Limb (tissue), 2 donors: ENCODE measurements at regions not wholly inside any gene's neighbourhood (a gene's known extent, or its start where the extent isn't known, plus 50 kb on each side); places are given as distances from the start of the nearest gene placed in this dataset.

Experiments
- DNase-seq, 2 donors: peaks; one replicate each; pipeline ENCODE4 v3.0.0-alpha.2; 2016; ENCODE audit errors: extremely low spot score in 2 of 2

DNA sequence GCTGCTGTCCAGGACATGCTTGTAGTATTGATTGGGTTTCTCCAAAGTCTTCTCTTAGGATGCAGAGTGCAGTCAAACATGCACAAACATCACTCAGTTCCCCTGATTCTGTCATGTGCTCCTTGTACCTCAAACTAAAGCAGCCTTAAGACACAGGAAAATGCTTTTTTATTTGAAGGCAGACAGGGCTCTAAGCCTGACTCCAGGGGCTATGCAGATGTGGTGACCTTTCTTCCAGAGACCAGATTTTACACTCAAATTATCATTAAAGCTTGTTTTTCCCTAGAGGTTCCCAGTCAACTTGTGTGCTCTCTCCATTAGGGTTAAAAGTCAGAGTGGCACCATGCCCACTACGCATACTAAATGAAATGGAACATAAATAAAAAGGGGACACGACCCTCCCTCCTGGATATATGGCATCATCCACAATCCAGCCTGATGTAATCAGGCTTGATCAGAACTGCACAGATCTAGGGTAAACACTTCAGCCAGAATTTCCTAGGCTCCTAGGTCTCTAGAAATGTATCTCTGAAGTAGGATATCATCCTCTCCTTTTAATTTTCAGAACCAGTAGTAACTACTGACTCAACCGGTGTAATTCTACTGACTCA is 771.1 kb downstream of the NR2F1-AS1 start:
- DNase-seq: no peak

DNA sequence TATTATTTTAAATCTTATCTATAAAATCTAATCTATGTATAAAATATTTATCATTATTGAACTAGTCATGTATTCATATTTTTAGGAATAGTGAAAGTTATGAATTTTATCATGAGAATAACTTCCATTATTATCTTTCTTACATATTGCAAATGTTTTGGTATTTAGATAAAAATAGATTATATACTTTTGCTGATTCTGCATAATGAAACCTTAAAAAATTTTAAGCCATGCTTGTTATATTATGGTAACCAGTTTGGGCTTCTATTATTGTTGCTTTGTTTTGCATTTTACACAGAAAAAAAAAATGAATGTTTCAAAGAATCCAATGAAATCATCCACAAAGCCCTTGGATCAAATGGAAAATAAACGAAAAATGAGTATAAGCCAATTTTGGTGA is 772.5 kb downstream of the NR2F1-AS1 start:
- DNase-seq: no peak

DNA sequence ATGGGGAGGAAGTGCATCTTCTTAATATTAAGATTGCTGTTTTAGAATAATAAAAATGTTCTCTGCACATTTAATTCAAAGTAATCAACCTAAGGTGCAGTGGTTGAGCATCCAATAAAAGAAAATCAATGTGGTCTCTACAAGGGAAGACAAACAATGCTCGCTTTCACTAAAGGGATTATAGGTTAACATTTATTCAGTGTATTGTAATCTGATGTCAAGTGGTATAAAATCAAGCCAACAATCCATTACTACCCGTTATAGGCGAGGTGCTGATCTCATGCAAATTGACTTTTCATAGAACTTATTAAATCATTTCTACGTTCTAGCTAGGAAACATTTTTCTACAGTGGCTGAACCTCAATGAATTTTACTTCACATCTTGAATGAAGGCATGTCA is 773.9 kb downstream of the NR2F1-AS1 start:
- DNase-seq: no peak

GRCh38 chr5:92805446-92805845 is 775.6 kb downstream of the NR2F1-AS1 start:
- DNase-seq: no peak

DNA sequence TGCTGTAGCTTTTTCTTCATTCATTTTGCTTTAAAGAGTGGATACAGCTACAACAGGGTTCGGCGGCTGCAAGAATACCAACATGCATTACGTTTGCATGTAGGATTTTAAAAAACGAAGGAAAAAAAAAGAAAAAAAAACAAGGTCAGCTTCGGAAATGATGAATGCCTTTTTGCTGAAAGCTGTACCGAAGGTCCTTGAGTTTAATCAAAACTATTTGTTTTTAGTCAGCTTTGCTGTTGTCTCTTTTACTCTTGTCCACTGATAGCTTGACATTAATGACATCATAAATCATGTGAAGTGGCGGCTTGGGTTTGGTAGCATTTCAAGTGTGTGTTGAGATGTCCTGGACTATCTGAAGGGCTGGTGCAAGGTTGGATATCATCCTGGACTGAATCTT is 779.1 kb downstream of the NR2F1-AS1 start:
- DNase-seq: no peak

DNA sequence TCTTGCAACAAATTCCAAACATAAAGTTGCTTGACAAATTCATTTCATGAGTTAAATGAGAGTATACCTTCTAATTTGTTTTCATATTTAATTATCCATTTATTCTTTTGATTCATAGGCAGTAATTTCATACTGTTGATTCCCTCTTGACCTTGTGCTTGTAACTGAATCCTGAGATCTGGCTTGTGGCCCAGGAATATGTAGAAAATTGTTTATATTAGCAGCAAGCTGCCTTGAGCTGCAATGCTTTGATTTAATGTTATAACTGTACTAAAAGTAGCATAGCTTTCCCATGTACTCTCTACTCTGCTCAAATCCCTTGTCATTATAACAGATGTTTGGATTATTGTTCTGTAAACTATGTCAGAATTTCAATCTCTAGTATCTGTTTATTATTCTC is 780.7 kb downstream of the NR2F1-AS1 start:
- DNase-seq: peak in 1 of 2 donors; percentile 72

DNA sequence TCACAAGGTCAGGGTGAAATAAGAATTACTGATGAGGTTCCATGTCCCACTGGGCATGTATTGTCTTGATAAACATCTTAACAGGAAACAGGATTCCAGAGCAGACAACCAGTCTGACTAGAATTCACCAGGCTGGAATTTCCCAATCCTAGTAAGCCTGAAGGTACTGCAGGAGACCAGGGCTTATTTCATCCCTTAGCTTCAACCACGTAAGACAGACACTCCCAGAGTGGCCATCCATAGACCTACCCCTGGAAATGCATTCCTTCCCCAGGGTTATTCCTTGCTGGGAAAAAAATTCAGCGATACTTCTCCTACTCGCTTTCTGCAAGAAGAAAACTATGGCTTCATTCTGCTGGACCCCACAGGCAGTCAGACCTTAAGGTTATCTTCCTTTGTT is 785.4 kb downstream of the NR2F1-AS1 start:
- DNase-seq: no peak

DNA sequence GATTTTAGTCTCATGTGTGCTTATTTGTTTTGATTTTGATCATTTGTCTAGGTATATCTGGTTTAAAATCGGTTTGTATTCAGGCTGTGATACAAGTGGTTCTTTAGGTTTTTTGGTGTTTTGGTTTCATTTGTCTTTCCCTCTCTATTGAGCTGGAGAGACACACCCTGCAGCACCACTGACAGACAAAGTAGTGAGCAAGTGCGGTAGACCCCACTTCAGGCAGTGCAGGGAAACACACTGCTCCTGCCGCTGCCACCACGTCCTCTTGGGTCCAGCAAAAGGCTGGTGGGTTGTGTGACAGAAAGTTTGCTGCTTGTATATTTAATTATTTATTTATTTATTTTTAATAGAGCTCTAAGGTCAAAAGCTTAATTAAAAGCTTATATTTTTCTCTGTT is 801.0 kb downstream of the NR2F1-AS1 start:
- no peak for DNase-seq

- DNase-seq: no peak
Observed at GRCh38 chr5:92779536-92779935, 801.5 kb downstream of the NR2F1-AS1 start.

GRCh38 chr5:92778261-92778660 is 802.8 kb downstream of the NR2F1-AS1 start:
- no peak for DNase-seq

- no peak for DNase-seq
Observed at GRCh38 chr5:92777421-92777820, 803.6 kb downstream of the NR2F1-AS1 start.

DNA sequence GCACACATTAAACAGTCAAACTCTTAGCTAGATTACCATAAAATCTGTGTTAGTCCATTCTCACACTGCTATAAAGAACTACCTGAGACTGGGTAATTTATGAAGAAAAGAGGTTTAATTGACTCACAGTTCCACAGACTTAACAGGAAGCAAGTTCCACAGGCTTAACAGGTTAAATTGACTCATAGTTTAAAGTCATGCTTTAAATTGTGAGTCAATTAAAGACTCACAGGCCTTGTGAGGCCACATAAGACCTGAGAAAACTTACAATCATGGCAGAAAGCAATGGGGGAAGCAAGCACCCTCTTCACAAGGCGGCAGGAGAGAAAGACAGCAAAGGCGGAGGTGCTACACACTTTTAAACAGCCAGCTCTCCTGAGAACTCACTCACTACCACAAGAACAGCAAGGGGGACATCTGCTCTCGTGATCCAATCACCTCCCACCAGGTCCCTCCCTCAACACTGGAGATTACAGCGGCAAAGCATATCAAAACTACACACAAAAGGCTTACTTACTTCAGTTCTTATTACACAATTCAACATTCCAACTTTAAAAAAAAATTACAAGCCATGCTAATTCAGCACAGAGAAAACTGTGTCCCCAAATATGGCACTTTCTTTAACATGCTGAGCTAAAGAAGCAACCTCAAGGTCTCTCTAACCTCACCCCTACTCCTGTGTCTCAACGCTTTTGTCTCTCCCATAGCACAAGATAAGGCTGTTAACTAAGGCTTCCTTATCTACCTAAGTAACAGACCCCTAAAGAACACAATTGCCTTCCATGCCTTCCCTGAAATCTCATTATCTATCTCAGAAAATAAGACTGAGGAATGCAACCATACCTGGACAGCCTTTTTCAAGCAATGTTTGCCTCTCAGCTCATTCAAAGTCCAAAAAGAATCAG is 805.1 kb downstream of the NR2F1-AS1 start:
- no peak for DNase-seq

GRCh38 chr5:92769978-92770377 is 811.0 kb downstream of the NR2F1-AS1 start:
- DNase-seq: no peak

GRCh38 chr5:92761585-92761984 is 819.4 kb downstream of the NR2F1-AS1 start:
- DNase-seq: no peak

DNA sequence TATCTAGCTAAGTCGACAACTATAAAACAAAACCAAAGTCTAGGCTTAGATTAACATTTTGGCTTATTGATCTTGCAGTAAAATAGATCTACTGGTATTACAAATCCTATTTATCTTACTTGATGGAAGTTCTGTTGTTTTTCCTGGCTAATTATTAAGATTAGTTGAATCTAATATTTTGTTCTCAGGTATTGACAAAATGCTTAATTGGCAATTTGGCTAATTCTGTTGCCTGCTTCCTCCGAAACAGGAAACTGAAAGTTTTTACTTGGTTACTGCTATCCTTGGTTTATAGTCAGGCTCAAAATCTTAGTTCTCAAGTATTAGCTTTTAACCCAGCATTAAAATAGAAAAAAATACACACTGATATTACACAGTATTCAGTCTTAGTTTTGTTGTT is 820.5 kb downstream of the NR2F1-AS1 start:
- no peak for DNase-seq

- DNase-seq: no peak
Observed at GRCh38 chr5:92758552-92758951, 822.5 kb downstream of the NR2F1-AS1 start.

- DNase-seq: no peak
Observed at GRCh38 chr5:92749943-92750342, 831.1 kb downstream of the NR2F1-AS1 start.

DNA sequence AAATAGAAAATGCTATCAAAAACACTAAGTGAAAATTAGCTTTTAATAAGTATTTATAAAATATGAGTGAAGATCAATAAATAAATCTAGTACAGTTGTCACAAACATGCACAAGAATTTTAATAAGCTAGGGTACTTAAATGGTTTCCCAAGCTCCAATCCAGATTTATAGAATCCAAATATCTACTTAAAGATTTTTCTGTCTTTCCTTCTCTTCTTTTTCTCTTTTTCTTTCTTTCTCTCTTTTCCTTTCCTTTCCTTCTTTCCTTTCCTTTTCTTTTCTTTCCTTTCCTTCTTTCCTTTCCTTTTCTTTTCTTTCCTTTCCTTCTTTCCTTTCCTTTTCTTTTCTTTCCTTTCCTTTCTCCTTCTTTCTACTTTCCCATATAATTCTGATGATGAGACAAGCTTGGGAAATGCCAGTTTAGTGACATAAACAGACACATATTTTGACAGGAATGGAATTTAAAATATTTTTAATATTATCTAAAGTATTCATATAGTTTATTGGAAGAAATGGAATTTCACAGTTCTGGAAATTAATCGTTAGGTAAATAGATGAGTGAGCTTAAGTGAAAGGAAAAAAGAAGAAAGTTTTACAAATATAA is 832.8 kb downstream of the NR2F1-AS1 start:
- DNase-seq: no peak

DNA sequence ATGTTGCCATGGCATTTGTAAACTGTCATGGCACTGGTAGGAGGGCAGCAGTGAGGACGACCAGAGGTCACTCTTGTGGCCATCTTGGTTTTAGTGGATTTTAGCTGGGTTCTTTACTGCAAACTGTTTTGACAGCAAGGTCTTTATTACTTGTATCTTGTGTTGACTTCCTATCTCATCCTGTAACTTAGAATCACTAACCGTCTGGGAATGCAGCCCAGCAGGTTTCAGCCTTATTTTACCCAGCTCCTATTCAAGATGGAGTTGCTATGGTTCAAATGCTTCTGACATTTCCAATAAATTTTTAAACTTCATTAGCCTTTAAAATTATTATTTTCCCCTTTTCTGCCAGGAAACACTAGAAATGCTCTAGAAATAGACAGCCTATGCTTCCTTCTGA is 839.1 kb downstream of the NR2F1-AS1 start:
- DNase-seq: no peak

DNA sequence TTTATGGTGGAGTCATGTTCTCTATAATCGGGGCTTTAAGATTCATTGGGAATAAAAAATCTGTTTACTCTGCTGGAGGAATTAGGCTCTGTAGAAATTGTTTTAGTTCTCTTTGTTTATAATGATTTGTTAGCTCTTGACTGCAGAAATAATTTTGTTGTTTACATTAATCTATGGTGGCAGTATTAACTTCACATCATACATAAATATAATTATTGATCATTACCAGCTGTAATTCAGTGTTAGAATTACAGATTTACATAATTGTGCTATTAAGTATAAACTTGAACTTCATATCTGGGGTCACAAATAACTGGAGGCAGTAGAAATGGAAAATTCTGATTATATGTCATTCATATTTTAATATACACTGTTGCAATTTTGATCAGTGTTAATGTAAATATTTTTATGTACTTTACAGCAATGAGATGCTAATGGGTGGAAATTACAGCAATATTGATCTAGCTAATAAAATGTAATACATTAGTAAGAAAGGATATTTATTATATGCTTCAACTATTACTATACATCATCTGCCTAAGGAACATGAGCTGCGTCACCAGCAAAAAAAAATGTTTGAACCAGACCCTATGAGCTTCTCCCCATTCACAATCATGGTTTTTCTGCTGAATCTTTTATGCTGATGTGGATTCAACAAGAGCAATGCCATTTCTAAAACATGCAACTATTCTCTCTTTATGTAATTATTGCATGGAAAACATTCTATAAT is 846.6 kb downstream of the NR2F1-AS1 start:
- no peak for DNase-seq

DNA sequence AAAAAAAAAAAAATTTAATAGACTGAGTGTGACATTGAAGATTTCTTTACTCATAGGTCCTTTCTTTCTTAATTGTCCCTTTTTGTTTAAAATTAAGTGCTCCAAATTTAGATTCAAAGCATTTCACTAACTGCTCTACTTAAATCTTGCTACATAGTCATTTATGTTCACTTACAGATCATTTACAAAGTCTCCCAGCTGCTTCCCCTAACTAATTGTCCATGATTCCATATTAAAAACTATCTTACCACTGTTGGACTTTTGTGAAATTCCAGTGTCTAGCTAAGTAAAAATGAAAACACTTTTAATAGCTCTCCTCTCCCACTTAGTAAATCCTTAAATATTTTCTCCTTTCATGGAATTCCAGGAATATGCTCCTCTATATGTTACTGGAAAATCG is 850.5 kb downstream of the NR2F1-AS1 start:
- DNase-seq: no peak

DNA sequence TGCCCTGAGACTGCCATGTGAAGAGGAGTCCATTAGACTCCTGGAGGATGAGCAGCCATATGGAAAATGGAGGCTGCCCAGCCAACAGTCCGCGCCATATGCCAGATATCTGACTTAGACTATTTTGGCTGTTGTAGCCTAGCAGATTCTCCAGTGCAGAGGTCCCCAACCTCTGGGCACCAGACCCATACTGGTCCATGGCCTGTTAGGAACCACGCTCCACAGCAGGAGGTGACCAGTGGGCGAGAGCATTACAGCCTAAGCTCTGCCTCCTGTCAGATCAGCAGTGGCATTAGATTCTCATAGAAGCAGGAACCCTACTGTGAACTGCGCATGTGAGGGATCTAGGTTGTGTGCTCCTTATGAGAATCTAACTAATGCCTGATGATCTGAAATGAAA is 851.9 kb downstream of the NR2F1-AS1 start:
- DNase-seq: no peak
